K562 (cell line): ENCODE measurements at regions not wholly inside any gene's neighbourhood (a gene's known extent, or its start where the extent isn't known, plus 50 kb on each side); places are given as distances from the start of the nearest gene placed in this dataset.

Experiments used
- ATAC-seq: fragments of 200-7000 bp; cut with Tn5 transposase; 3 replicates; pipeline ENCODE4 v1.9.1; 2020; ENCODE audit warnings: moderate library complexity
- BruUV-seq: library from RNA; stranded (reverse); fragments of 400-500 nt; replicated peaks from 2 replicates; lab custom pipeline; 2021; lab: Mats Ljungman, UMichigan
- CTCF ChIA-PET: fragments of 300-600 bp; formaldehyde crosslinking; extraction: SDS; loops from one replicate; lab custom pipeline; 2021; ENCODE audit warnings: low intra/inter-chr PET ratio; lab: Yijun Ruan, JAX
- POLR2A ChIA-PET: fragments of 300-600, 350-650 bp; sonication (Branson Sonifier 250); formaldehyde crosslinking; extraction: SDS; loops from one replicate; lab custom pipeline; 2021; ENCODE audit warnings: antibody characterized with exemption, inconsistent platforms; lab: Yijun Ruan, JAX
- DNase-seq, 4 experiments: peaks; one replicate each; pipeline versions ENCODE4 v3.0.0 to v3.0.0-alpha.2; 2011 to 2018; ENCODE audit warnings: low spot score in 3 of 4, mixed read lengths in 3 of 4; ENCODE audit errors: extremely low read depth in 1 of 4
- FAIRE-seq: peaks from 2 replicates; lab custom pipeline; 2011; peaks lifted over from hg19 to GRCh38; lab: Jason Lieb, UNC
- H2AFZ ChIP-seq: 2 replicates; pipeline ENCODE4 v1.6.0; 2011; ENCODE audit warnings: low read depth, low read length, control low read depth, inconsistent platforms
- H3K27ac ChIP-seq: fragments of 200-600 bp; 3 replicates; pipeline ENCODE4 v1.8.0; 2011; ENCODE audit warnings: low read depth, mild to moderate bottlenecking, control low read depth, inconsistent platforms, low read length, moderate library complexity, mixed read lengths; ENCODE audit errors: extremely low read depth
- H3K27me3 ChIP-seq, 2 experiments: fragments of 300-600 bp in 1 of 2; 2 replicates in 1 of 2; 3 replicates in 1 of 2; pipeline versions ENCODE4 v1.6.0 to v1.8.0; 2011; ENCODE audit warnings: inconsistent platforms in 2 of 2, low read length in 2 of 2, mild to moderate bottlenecking in 1 of 2, mixed read lengths in 1 of 2, moderate library complexity in 1 of 2; ENCODE audit not compliant: control insufficient read depth in 2 of 2, insufficient read depth in 2 of 2
- H3K36me3 ChIP-seq: fragments of 300-600 bp; 3 replicates; pipeline ENCODE4 v1.8.0; 2011; ENCODE audit warnings: mild to moderate bottlenecking, low read length, inconsistent platforms; ENCODE audit not compliant: control insufficient read depth, insufficient read depth
- H3K4me1 ChIP-seq, 2 experiments: fragments of 200-600 bp in 1 of 2; replicated peaks in 1 of 2; 2 replicates in 1 of 2; 3 replicates in 1 of 2; pipeline versions ENCODE4 v1.5.1 to v1.8.0; 2011; ENCODE audit warnings: inconsistent platforms in 2 of 2, low read length in 2 of 2, mild to moderate bottlenecking in 1 of 2, mixed read lengths in 1 of 2, moderate library complexity in 1 of 2; ENCODE audit not compliant: control insufficient read depth in 2 of 2, insufficient read depth in 2 of 2
- H3K4me2 ChIP-seq: 2 replicates; pipeline ENCODE4 v1.6.1; 2011; ENCODE audit warnings: low read length, control low read depth, inconsistent platforms, mixed read lengths; ENCODE audit not compliant: insufficient read depth
- H3K4me3 ChIP-seq: fragments of 200-600 bp; sonication (generic), shearing (Covaris generic); 2 replicates; pipeline ENCODE4 v1.5.1; 2016; ENCODE audit warnings: control low read depth, inconsistent platforms
- H3K79me2 ChIP-seq: fragments of 200-600 bp; 3 replicates; pipeline ENCODE4 v1.8.0; 2011; ENCODE audit warnings: low read length, inconsistent platforms; ENCODE audit not compliant: control insufficient read depth, insufficient read depth
- H3K9ac ChIP-seq, 2 experiments: 2 replicates each; pipeline versions ENCODE4 v1.6.0 to v1.6.1; 2011; ENCODE audit warnings: low read depth in 2 of 2, low read length in 2 of 2, control low read depth in 1 of 2, inconsistent platforms in 1 of 2, mild to moderate bottlenecking in 1 of 2, mixed read lengths in 1 of 2; ENCODE audit not compliant: insufficient read depth in 1 of 2
- H3K9me1 ChIP-seq: one replicate; pipeline ENCODE4 v1.6.0; 2011; ENCODE audit warnings: inconsistent platforms, mild to moderate bottlenecking, low read length, moderate library complexity; ENCODE audit not compliant: control insufficient read depth, insufficient read depth
- H3K9me3 ChIP-seq: replicated peaks from 2 replicates; pipeline ENCODE4 v1.5.1; 2011; ENCODE audit warnings: low read depth, low read length, inconsistent platforms; ENCODE audit not compliant: control insufficient read depth, insufficient read depth
- H4K20me1 ChIP-seq: replicated peaks from 2 replicates; pipeline ENCODE4 v1.6.1; 2011; ENCODE audit warnings: low read length, inconsistent platforms, mixed read lengths; ENCODE audit not compliant: control insufficient read depth, insufficient read depth
- ARNT ChIP-seq, 2 experiments: fragments of 450-650 bp; IDR thresholded peaks; 2 replicates each; pipeline ENCODE4 v1.6.1; 2016; ENCODE audit warnings: mild to moderate bottlenecking in 1 of 2
- DACH1 ChIP-seq: fragments of 450-650 bp; IDR thresholded peaks from 2 replicates; pipeline ENCODE4 v1.6.1; 2018; ENCODE audit not compliant: partially characterized antibody
- FOXM1 ChIP-seq, 2 experiments: fragments of 450-650 bp in 1 of 2; sonication (generic) in 1 of 2; formaldehyde crosslinking in 1 of 2; IDR thresholded peaks; 2 replicates each; pipeline versions ENCODE4 v1.6.1 to v1.9.0; 2017 to 2022; ENCODE audit warnings: low read depth in 2 of 2, mild to moderate bottlenecking in 2 of 2, missing genetic modification reagents in 1 of 2, moderate library complexity in 1 of 2
- HDAC6 ChIP-seq: IDR thresholded peaks from 2 replicates; pipeline ENCODE4 v1.6.1; 2012; ENCODE audit warnings: low read depth, mild to moderate bottlenecking, control low read depth, inconsistent platforms, low read length, moderate library complexity
- ILK ChIP-seq: fragments of 450-650 bp; IDR thresholded peaks from 2 replicates; pipeline ENCODE4 v1.6.1; 2016; ENCODE audit warnings: missing genetic modification characterization, low read depth, mild to moderate bottlenecking, missing compliant biosample characterization, moderate library complexity, borderline replicate concordance
- NBN ChIP-seq: fragments of 450-650 bp; IDR thresholded peaks from 2 replicates; pipeline ENCODE4 v1.6.1; 2016; ENCODE audit warnings: low read depth, mild to moderate bottlenecking
- PML ChIP-seq: IDR thresholded peaks from 2 replicates; pipeline ENCODE4 v1.6.1; 2012; ENCODE audit warnings: low read length, inconsistent platforms
- PTRF ChIP-seq: fragments of 450-650 bp; IDR thresholded peaks from 2 replicates; pipeline ENCODE4 v1.6.1; 2016; ENCODE audit warnings: mild to moderate bottlenecking, missing genetic modification characterization, missing compliant biosample characterization
- SMAD1 ChIP-seq: fragments of 150-350 bp; IDR thresholded peaks from 2 replicates; pipeline ENCODE4 v1.6.1; 2014; ENCODE audit warnings: low read length, low read depth; ENCODE audit not compliant: partially characterized antibody
- TRIM24 ChIP-seq, 2 experiments: fragments of 450-650 bp; IDR thresholded peaks; 2 replicates each; pipeline ENCODE4 v1.6.1; 2016
- ZNF551 ChIP-seq: fragments of 250-450 bp; sonication (Bioruptor Pico); IDR thresholded peaks from 2 replicates; pipeline ENCODE4 v1.5.0; 2021; ENCODE audit warnings: mild to moderate bottlenecking, moderate library complexity
- ZNF778 ChIP-seq: fragments of 450-650 bp; formaldehyde crosslinking; IDR thresholded peaks from 2 replicates; pipeline ENCODE4 v1.4.0; 2020; ENCODE audit warnings: mild to moderate bottlenecking, moderate library complexity
- WGBS: fragments of 100-300 bp; shearing (Covaris generic); methylation state at CpG from one replicate; pipeline ENCODE4 v1.1.6; 2016; ENCODE audit warnings: low coverage, mixed read lengths; ENCODE audit not compliant: insufficient coverage; ENCODE audit errors: missing lambda C conversion rate; 5-methylcytosine and 5-hydroxymethylcytosine counted together
- in situ Hi-C: fragments of 300-500 bp; cut with MboI; formaldehyde crosslinking; loops from 4 replicates; pipeline ENCODE4 v1.15.0; 2018; ENCODE audit warnings: inconsistent platforms, mixed read lengths
- intact Hi-C: fragments of 100-400 bp; cut with micrococcal nuclease; formaldehyde crosslinking; loops from 2 replicates; pipeline ENCODE4 v1.14.2; 2022
- TF ChIP-seq, protein P1 (sequence below): fragments of 250-450 bp; sonication (Bioruptor Pico); IDR thresholded peaks from 2 replicates; pipeline ENCODE4 v1.4.0; 2020; ENCODE audit warnings: mild to moderate bottlenecking
- TF ChIP-seq, protein P2 (sequence below): fragments of 200-400 bp; formaldehyde crosslinking; IDR thresholded peaks from 2 replicates; pipeline ENCODE4 v1.6.1; 2017; ENCODE audit warnings: mild to moderate bottlenecking, low read depth, low read length, moderate library complexity

DNA sequence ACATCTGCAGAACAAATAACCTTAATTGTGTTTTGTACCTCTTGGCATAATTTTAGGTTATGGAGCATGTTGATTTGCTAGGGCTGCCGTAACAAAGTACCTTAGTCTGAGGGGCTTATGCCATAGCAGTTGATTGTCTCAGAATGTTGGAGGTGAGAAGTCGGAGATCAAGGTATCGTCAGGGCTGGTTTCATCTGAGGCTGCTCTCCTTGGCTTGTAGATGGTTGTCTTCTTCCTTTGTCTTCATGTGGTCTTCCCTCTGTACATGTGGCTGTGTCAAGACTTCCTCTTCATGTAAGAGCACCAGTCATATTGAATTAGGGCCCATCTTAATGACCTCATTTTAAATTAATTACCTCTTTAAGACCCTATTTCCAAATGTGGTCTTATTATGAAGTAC, 64.4 kb upstream of the PTHLH start:
- Histone ChIP-seq H3K9me3 (no peaks in the 10 kb centered on the region), H2AFZ (peak overlapping the region; percentile 37; the same call in 1 of the 2 replicates), H3K9me1 (no peaks in the 10 kb centered on the region), H3K79me2 (no peaks in the 10 kb centered on the region), H3K27ac (no peak overlapping the region), H3K4me1 (peaks cover 0 to 9% of the 10 kb centered on the region in 2 experiments; a peak in 3 of 5 replicates)
- intact Hi-C loops, result no loop called here
- POLR2A ChIA-PET, result no interaction called here
- TF ChIP-seq NBN, result no peak
- no peak for TF ChIP-seq SMAD1
- TF ChIP-seq FOXM1 (IDR thresholded peaks at IDR 0.05; ENCODE audit: low read depth), result no peak
- TF ChIP-seq FOXM1 (CRISPR knock-in tag; IDR thresholded peaks at IDR 0.05; ENCODE audit: low read depth), result no peak
- no peak for TF ChIP-seq PML
- TF ChIP-seq DACH1, result no peak
- no peak for TF ChIP-seq ZNF778 (CRISPR knock-in tag)
- no peak for TF ChIP-seq HDAC6
- no peak for TF ChIP-seq TRIM24 (IDR thresholded peaks at IDR 0.05)
- TF ChIP-seq, all 486 proteins: peak for 0
- Histone ChIP-seq H3K9ac (no peak overlapping the region), H3K27me3 (no peaks in the 10 kb centered on the region), H3K4me3 (no peak overlapping the region), H4K20me1 (no peaks in the 10 kb centered on the region), H3K4me2 (no peak overlapping the region), H3K36me3 (no peaks in the 10 kb centered on the region)
- no TSS peak for BruUV-seq
- in situ Hi-C loops, result no loop called here
- DNase-seq (no peak), ATAC-seq (no peak), FAIRE-seq (no peak)
- 72% methylated on average over 3 of the region's 3 CpGs for WGBS
- CTCF ChIA-PET, result no interaction called here

- BruUV-seq, result no TSS peak
- Histone ChIP-seq H3K27ac (no peak overlapping the region), H3K4me3 (no peak overlapping the region), H3K4me2 (no peak overlapping the region), H3K9me3 (no peaks in the 10 kb centered on the region), H4K20me1 (no peaks in the 10 kb centered on the region), H3K36me3 (no peaks in the 10 kb centered on the region), H3K4me1 (peaks cover 0 to 5% of the 10 kb centered on the region in 2 experiments; a peak in 3 of 5 replicates), H3K79me2 (no peaks in the 10 kb centered on the region), H3K27me3 (no peaks in the 10 kb centered on the region), H3K9me1 (no peaks in the 10 kb centered on the region), H3K9ac (no peak overlapping the region), H2AFZ (peak overlapping the region; percentile 25; the same call in 1 of the 2 replicates)
- POLR2A ChIA-PET, result interaction anchor here (0.5 kb wide), 1 partner anchor 9 kb away, joined by 4 read pairs; no protein-coding TSS in a partner anchor
- WGBS, result 54% methylated on average over 2 of the region's 2 CpGs
- ATAC-seq (no peak), DNase-seq (no peak), FAIRE-seq (no peak)
- in situ Hi-C loops (no loop called here), intact Hi-C loops (no loop called here)
- CTCF ChIA-PET, result no interaction called here
- TF ChIP-seq PML, result no peak
- TF ChIP-seq, protein P1, sequence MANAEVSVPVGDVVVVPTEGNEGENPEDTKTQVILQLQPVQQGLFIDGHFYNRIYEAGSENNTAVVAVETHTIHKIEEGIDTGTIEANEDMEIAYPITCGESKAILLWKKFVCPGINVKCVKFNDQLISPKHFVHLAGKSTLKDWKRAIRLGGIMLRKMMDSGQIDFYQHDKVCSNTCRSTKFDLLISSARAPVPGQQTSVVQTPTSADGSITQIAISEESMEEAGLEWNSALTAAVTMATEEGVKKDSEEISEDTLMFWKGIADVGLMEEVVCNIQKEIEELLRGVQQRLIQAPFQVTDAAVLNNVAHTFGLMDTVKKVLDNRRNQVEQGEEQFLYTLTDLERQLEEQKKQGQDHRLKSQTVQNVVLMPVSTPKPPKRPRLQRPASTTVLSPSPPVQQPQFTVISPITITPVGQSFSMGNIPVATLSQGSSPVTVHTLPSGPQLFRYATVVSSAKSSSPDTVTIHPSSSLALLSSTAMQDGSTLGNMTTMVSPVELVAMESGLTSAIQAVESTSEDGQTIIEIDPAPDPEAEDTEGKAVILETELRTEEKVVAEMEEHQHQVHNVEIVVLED (CRISPR knock-in tag), result no peak
- no peak for TF ChIP-seq ILK
- no peak for TF ChIP-seq ZNF551 (CRISPR knock-in tag)
- TF ChIP-seq, protein P2, sequence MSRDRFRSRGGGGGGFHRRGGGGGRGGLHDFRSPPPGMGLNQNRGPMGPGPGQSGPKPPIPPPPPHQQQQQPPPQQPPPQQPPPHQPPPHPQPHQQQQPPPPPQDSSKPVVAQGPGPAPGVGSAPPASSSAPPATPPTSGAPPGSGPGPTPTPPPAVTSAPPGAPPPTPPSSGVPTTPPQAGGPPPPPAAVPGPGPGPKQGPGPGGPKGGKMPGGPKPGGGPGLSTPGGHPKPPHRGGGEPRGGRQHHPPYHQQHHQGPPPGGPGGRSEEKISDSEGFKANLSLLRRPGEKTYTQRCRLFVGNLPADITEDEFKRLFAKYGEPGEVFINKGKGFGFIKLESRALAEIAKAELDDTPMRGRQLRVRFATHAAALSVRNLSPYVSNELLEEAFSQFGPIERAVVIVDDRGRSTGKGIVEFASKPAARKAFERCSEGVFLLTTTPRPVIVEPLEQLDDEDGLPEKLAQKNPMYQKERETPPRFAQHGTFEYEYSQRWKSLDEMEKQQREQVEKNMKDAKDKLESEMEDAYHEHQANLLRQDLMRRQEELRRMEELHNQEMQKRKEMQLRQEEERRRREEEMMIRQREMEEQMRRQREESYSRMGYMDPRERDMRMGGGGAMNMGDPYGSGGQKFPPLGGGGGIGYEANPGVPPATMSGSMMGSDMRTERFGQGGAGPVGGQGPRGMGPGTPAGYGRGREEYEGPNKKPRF, result no peak
- no peak for TF ChIP-seq ARNT (IDR thresholded peaks at IDR 0.05)
- TF ChIP-seq PTRF, result no peak
These were observed 67.7 kb upstream of the PTHLH start for GRCh38 chr12:28040246-28040645.
